GM10266 (cell line): ENCODE measurements at regions not wholly inside any gene's neighbourhood (a gene's known extent, or its start where the extent isn't known, plus 50 kb on each side); places are given as distances from the start of the nearest gene placed in this dataset.

Experiments used
- DNase-seq: peaks from one replicate; pipeline ENCODE4 v3.0.0; 2012; ENCODE audit errors: extremely low spot score
- TF ChIP-seq, protein P1 (sequence below): IDR thresholded peaks from 2 replicates; pipeline ENCODE4 v1.5.1; 2012; ENCODE audit warnings: mild to moderate bottlenecking, low read depth; ENCODE audit not compliant: control insufficient read depth, insufficient read depth; ENCODE audit errors: missing control alignments

DNA sequence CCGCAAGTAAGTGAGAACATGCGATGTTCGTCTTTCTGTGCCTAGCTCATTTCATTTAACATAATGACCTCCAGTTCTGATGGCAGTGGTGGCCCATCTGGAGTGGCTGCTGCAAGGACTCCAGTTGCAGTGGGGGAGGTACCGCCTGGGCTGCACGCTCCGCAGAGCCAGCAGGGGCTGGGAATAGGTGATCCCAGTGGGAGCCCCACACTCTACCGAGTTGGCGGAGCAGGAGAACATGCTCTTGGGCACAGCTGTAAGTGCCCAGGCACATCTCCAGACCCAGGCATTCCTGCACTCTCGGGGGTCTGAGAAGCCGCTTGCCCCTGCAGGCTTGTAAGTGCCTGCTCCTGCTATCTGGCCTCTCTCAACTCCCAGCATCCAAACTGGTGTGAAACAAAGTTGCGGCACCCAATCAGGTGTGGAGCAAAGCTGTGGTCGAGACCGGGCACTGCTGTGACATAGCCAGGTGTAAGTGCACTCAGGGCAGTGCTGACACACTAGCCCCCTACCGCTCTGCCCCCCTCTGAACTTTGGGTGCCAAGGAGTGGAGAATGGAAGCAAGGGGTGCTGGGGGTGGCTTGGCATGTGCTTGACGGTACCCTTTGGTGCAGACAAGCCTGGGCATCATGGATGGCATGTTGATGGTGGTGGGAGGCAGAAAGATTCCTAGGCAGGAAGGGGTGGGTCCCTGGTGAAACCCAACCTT lies 130.2 kb downstream of the HTR1B start:
- DNase-seq = no peak
- TF ChIP-seq, protein P1, sequence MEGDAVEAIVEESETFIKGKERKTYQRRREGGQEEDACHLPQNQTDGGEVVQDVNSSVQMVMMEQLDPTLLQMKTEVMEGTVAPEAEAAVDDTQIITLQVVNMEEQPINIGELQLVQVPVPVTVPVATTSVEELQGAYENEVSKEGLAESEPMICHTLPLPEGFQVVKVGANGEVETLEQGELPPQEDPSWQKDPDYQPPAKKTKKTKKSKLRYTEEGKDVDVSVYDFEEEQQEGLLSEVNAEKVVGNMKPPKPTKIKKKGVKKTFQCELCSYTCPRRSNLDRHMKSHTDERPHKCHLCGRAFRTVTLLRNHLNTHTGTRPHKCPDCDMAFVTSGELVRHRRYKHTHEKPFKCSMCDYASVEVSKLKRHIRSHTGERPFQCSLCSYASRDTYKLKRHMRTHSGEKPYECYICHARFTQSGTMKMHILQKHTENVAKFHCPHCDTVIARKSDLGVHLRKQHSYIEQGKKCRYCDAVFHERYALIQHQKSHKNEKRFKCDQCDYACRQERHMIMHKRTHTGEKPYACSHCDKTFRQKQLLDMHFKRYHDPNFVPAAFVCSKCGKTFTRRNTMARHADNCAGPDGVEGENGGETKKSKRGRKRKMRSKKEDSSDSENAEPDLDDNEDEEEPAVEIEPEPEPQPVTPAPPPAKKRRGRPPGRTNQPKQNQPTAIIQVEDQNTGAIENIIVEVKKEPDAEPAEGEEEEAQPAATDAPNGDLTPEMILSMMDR = no peak

DNA sequence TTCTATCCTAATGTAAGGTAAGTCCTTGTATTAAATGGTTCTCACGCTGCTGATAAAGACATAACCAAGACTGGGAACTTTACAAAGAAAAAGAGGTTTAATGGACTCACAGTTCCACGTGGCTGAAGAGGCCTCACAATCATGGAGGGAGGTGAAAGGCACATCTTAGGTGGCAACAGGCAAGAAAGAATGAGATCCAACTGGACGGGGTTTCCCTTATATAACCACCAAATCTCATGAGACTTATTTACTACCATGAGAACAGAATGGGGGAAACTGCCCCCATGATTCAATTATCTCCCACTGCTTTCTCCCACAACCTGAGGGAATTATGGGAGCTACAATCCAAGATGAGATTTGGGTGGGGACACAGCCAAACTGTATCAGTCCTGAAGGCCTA lies 136.6 kb downstream of the HTR1B start:
- TF ChIP-seq, protein P1 = no peak
- DNase-seq = no peak

DNA sequence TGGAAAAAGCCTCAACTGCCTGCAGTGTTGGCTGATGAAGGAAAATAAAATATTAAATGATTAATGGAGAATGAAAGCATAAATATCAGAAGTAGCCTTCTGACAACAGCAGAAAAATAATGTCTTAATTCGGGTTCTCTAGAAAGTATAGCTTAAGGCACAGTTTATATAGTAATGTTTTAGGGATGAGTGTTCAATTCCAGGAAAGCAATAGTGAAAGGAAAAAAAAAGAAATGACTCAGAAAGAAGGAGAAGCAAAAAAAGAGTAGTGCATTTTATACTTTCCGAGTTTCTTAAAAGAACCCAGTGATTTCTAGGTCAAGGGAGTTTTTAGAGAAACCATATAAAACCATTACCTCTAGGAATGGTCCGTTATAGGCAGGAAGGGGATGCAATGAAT lies 137.3 kb downstream of the HTR1B start:
- TF ChIP-seq, protein P1 = no peak
- DNase-seq = no peak

DNA sequence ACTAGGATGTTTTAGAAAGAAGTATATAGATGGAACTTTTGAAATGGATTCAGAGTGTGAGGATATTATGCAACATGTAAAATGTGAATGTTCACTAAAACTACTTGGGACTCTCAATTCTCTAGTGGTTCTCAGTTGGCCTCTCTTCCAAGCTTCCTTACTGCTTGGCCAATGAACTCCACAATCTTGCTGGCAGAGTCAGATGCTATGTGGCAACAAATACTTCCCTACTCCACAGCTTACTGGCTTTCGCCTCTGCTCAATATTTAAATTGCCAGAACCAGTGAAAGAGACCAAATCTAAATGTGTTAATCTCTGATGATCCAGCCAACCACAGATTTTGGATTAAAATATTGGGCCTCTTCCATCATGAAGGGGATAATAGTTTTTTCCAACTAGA lies 138.4 kb downstream of the HTR1B start:
- TF ChIP-seq, protein P1 = no peak
- no peak for DNase-seq

DNA sequence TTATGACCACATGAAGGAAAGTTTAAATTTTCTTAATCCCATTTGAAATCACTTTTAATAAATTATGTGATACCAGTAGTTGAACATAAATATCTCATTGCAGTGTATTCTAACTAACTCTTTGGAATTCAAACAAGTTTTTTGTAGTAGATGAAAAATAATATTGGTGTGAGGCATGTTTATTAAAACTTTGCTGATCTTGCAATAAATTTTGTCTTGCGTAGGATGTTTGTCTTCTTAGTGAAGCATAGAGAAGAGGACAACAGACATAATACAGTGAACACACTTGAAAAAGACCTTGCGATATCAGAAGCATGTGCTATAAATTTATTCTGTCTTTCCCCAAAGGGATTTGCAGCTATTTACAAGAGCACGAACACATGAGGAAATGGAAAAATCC lies 140.7 kb downstream of the HTR1B start:
- TF ChIP-seq, protein P1 = no peak
- DNase-seq = no peak

DNA sequence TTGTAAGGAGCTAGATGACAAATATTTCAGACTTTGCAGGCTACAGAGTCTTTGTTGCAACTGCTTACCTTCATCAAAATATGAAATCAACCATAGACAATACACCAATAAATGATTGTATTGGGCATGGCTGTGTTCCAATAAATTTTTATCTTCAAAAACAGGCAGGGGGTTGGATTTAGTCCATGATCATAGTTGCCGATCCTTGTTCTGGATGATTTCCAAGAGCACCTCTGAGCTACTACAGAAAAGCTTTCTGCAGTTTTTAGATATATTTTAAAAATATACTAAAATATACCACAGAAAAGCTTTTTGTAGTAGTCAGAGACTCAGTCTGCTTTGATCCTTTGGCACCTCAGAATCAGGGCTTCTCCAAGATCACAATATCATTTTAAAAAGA lies 145.0 kb downstream of the HTR1B start:
- TF ChIP-seq, protein P1 = no peak
- DNase-seq = no peak

DNA sequence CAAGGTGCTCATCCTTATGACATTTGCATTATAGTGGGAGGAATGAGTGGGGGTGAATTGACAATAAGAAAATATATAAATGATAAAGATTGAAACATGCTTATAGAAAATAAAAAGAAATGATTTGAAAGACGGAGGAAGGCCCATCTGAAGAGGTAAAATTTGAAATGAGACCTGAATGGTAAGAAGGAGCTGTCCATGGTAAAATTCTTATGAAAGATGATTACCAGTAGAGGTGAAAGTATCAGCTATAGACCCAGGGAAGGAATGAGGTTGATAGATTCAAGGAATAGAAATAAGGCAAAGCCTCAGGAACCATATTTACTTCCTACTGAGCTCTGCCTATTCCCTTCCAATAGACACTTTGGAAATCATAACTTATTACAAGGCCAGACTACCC lies 149.7 kb downstream of the HTR1B start:
- TF ChIP-seq, protein P1 = no peak
- no peak for DNase-seq
